ENCODE measurements at regions not wholly inside any gene's neighbourhood (a gene's known extent, or its start where the extent isn't known, plus 50 kb on each side); places are given as distances from the start of the nearest gene placed in this dataset.

DNA sequence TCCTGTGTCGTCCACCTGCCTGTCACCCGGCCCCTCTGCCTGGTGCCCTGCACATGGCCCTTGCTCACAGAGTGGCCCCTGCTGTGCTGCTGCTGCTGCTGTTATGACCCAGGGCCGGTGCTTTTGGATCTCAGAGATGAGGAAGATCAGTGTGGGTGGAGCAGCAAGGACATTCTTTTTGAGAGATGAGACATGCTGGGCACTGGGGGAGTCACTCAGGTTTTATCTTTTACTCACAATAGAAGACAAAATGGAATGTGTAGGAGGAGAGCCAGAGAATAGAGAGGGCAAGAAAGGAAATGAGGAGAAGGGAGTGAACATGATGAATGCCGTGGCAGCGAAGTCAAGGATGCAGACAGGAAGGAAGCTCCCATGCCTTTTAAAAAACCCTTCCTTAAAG is 611.5 kb upstream of the DPP6 start:
- TF ChIP-seq CTCF (IDR thresholded peaks at IDR 0.05 in 4 of 5, conservative IDR thresholded peaks at IDR 0.05 in 1 of 5) (no peak), POLR2A (IDR thresholded peaks at IDR 0.05) (no peak)

All from gastrocnemius medialis (tissue), 4 donors.